ENCODE measurements at regions not wholly inside any gene's neighbourhood (a gene's known extent, or its start where the extent isn't known, plus 50 kb on each side); places are given as distances from the start of the nearest gene placed in this dataset.

DNA sequence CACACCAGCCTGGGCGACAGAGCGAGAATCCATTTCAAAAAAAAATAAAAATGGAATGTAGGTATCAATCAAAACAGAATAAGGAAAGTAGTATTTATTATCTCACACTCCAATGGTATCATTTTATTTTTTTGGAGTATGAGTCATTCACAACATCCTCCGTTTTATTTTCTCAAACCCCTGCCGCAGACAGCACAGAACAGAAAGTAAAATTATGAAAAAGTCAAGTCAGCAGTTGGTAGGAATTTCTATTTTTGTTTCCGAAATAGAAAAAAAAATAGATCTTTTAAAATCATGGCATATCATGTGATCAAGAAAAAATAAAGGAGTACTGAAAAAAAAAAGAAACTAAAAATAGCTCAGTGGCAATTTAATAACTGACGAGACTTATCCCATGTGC lies 490.7 kb upstream of the TENM3 start:
- ChIA-PET POLR2A (no interaction called here), CTCF (no interaction called here)
- peaks cover 0 to 6% (median 3%) of the 10 kb centered on the region in 5 donors for H3K9me3 Mint-ChIP-seq
- Histone ChIP-seq H3K36me3 (ENCODE audit: insufficient read depth, low read length) (no peaks in the 10 kb centered on the region), H3K27ac (ENCODE audit: low read depth, low read length) (no peak overlapping the region), H3K4me3 (ENCODE audit: low read length) (no peak overlapping the region), H3K27me3 (ENCODE audit: insufficient read depth, low read length, poor library complexity, severe bottlenecking) (no peaks in the 10 kb centered on the region), H3K9me3 (ENCODE audit: low read length) (no peaks in the 10 kb centered on the region), H3K4me1 (ENCODE audit: insufficient read depth, low read length) (no peaks in the 10 kb centered on the region)
- H3K4me1 Mint-ChIP-seq: no peaks in the 10 kb centered on the region
- no peak overlapping the region for H3K27ac Mint-ChIP-seq
- no peak overlapping the region for H3K4me3 Mint-ChIP-seq
- no peak for DNase-seq
- H3K36me3 Mint-ChIP-seq: no peaks in the 10 kb centered on the region
- no peaks in the 10 kb centered on the region for H3K27me3 Mint-ChIP-seq

DNA sequence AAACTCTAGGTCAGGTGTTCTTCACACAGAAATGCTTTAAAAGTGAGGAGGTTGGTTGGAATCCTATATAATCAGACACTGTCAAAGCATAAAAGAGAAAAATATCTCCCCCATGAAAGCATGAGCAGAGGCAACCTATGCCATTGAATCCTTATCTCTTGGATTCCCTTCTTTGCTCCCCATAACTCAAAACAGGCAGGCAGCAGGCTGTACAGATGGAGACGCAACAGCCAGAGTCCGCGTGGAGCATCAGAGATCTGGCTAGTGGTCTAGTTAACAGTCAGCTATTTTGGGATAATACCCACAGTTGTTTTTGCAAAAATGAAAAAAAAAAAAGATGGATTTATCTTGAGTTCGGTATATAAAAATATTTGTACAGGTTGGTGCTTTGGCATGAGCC lies 490.0 kb upstream of the TENM3 start:
- Histone ChIP-seq H3K4me1 (ENCODE audit: insufficient read depth, low read length) (no peaks in the 10 kb centered on the region), H3K9me3 (ENCODE audit: low read length) (no peaks in the 10 kb centered on the region), H3K36me3 (ENCODE audit: insufficient read depth, low read length) (no peaks in the 10 kb centered on the region), H3K27me3 (ENCODE audit: insufficient read depth, low read length, poor library complexity, severe bottlenecking) (no peaks in the 10 kb centered on the region), H3K27ac (ENCODE audit: low read depth, low read length) (no peak overlapping the region), H3K4me3 (ENCODE audit: low read length) (no peak overlapping the region)
- CTCF ChIA-PET: no interaction called here
- POLR2A ChIA-PET: no interaction called here
- Mint-ChIP-seq H3K27me3 (no peaks in the 10 kb centered on the region), H3K4me3 (no peak overlapping the region), H3K4me1 (no peaks in the 10 kb centered on the region), H3K27ac (no peak overlapping the region), H3K36me3 (no peaks in the 10 kb centered on the region), H3K9me3 (peaks cover 0 to 6% (median 3%) of the 10 kb centered on the region in 5 donors)
- no peak for DNase-seq

DNA sequence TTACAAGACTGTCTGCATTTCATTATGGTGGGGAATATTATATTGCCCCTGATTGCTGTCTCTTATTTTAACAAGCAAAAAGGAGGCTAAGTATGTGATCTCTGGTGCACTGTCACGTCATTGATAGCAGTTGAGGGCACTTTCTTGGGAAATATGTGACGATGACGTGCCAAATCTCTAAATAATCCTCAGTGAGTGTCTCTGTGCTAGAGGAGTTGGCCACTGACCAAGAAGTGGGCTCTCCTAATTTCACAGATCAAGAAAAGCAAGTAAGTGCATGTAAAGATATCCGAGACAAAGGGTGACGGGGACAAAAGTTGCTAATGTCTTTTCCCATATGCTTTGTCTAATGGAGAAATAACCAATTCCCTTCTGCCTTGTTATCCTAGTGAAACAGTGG lies 487.4 kb upstream of the TENM3 start:
- Mint-ChIP-seq H3K36me3 (no peaks in the 10 kb centered on the region), H3K4me3 (no peak overlapping the region), H3K27ac (no peak overlapping the region), H3K9me3 (peaks cover 0 to 6% (median 4%) of the 10 kb centered on the region in 5 donors), H3K27me3 (no peaks in the 10 kb centered on the region), H3K4me1 (no peaks in the 10 kb centered on the region)
- no peaks in the 10 kb centered on the region for H3K27me3 ChIP-seq (ENCODE audit: insufficient read depth, low read length, poor library complexity, severe bottlenecking)
- no peak for DNase-seq
- no peak overlapping the region for H3K27ac ChIP-seq (ENCODE audit: low read depth, low read length)
- no peaks in the 10 kb centered on the region for H3K36me3 ChIP-seq (ENCODE audit: insufficient read depth, low read length)
- no peak overlapping the region for H3K4me3 ChIP-seq (ENCODE audit: low read length)
- ChIA-PET POLR2A (no interaction called here), CTCF (no interaction called here)
- no peaks in the 10 kb centered on the region for H3K9me3 ChIP-seq (ENCODE audit: low read length)
- no peaks in the 10 kb centered on the region for H3K4me1 ChIP-seq (ENCODE audit: insufficient read depth, low read length)

DNA sequence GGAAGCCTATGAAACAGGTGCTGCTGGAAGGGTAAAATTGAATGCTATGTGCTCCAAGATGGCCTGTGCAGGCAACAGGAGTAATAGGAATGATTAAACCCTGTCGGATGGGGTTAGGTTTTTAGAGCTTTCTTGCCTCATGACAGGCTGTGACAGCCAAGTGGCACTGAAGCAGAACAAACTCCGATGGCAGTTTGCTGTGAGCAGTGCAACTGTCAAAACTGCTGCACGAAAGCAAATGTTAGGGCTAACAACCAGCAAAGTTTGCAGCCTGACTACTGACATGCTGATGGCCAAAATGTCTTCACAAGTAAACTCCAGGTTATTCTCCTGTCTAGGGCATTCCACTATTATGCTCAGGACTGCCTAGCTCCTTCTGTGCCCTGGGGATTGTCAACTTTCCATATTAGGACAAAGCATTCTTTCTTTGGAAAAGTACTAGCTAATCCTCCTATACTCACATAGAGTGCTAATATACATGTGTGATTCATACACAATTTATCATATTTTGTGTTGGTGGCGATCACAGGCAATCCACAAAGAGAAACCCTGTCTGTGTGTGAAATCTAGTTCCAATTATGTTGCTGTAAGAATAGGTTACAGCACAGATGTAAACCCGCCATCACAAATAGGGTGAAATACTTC lies 486.6 kb upstream of the TENM3 start:
- H3K4me3 Mint-ChIP-seq: no peak overlapping the region
- ChIA-PET POLR2A (no interaction called here), CTCF (no interaction called here)
- H3K4me1 Mint-ChIP-seq: no peaks in the 10 kb centered on the region
- H3K36me3 ChIP-seq (ENCODE audit: insufficient read depth, low read length): no peaks in the 10 kb centered on the region
- H3K27ac Mint-ChIP-seq: no peak overlapping the region
- no peaks in the 10 kb centered on the region for H3K9me3 ChIP-seq (ENCODE audit: low read length)
- no peak overlapping the region for H3K4me3 ChIP-seq (ENCODE audit: low read length)
- no peak for DNase-seq
- H3K9me3 Mint-ChIP-seq: peaks cover 0 to 6% (median 4%) of the 10 kb centered on the region in 5 donors
- no peaks in the 10 kb centered on the region for H3K36me3 Mint-ChIP-seq
- H3K27me3 ChIP-seq (ENCODE audit: insufficient read depth, low read length, poor library complexity, severe bottlenecking): no peaks in the 10 kb centered on the region
- H3K4me1 ChIP-seq (ENCODE audit: insufficient read depth, low read length): no peaks in the 10 kb centered on the region
- H3K27ac ChIP-seq (ENCODE audit: low read depth, low read length): no peak overlapping the region
- no peaks in the 10 kb centered on the region for H3K27me3 Mint-ChIP-seq

DNA sequence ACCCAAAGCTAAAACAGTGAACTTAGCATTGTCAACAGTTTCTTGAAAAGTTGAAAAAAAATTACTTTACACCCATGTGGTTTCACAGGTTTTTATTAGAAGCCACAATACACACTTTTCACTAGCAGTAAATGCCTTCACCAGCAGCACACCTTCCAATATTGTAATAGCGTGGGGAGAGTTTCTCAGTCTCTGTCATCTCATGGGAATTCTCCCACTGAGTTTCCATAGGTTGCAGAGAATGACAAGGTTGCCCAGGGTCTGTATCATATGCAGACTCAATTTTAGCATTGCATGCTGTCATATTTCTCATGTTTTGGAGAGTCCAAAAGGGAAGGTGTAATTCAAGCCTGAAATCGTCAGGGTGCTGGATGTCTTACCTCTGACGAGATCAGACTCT lies 486.1 kb upstream of the TENM3 start:
- POLR2A ChIA-PET: no interaction called here
- Histone ChIP-seq H3K4me3 (ENCODE audit: low read length) (no peak overlapping the region), H3K27me3 (ENCODE audit: insufficient read depth, low read length, poor library complexity, severe bottlenecking) (no peaks in the 10 kb centered on the region), H3K36me3 (ENCODE audit: insufficient read depth, low read length) (no peaks in the 10 kb centered on the region), H3K27ac (ENCODE audit: low read depth, low read length) (no peak overlapping the region), H3K9me3 (ENCODE audit: low read length) (no peaks in the 10 kb centered on the region), H3K4me1 (ENCODE audit: insufficient read depth, low read length) (no peaks in the 10 kb centered on the region)
- Mint-ChIP-seq H3K27ac (no peak overlapping the region), H3K4me1 (no peaks in the 10 kb centered on the region), H3K9me3 (peaks cover 0 to 6% (median 4%) of the 10 kb centered on the region in 5 donors), H3K36me3 (no peaks in the 10 kb centered on the region), H3K27me3 (no peaks in the 10 kb centered on the region), H3K4me3 (no peak overlapping the region)
- no peak for DNase-seq
- CTCF ChIA-PET: no interaction called here

DNA sequence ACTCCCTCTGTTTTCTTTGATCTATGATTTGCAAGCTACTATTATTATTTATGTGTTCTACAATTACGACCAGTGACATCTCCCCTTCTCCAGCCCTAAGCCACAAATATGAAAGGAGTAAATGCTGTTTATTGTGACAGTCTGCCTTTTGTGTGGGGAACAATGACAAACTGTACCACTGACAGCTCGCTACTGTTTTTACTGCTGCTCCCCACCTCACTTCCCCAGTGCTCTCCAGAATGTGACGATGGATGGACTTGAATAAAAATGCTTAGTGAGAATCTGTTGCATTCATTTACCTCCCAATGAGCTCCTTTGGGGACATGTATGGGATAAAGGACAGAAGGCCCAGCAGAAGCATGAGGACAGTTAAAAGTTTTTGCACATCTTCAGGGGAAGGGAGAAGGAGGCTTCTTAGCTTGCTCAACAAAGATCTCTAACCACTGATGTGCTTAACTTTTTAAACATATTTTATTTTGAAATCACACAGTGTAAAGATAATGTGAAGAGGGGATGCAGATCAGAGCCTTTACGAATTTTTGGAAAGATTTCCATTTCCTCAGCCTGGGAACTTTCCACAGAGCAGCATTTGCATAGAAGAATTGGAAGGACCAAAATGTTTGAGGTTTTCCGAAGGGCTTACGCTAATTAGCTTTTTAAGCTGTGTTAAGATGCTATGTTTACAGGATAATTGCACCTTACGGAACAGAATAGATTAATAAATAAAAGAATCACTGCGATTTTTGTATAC lies 485.1 kb upstream of the TENM3 start:
- Histone ChIP-seq H3K27ac (ENCODE audit: low read depth, low read length) (no peak overlapping the region), H3K36me3 (ENCODE audit: insufficient read depth, low read length) (no peaks in the 10 kb centered on the region), H3K27me3 (ENCODE audit: insufficient read depth, low read length, poor library complexity, severe bottlenecking) (no peaks in the 10 kb centered on the region), H3K4me1 (ENCODE audit: insufficient read depth, low read length) (no peaks in the 10 kb centered on the region), H3K4me3 (ENCODE audit: low read length) (no peak overlapping the region), H3K9me3 (ENCODE audit: low read length) (no peaks in the 10 kb centered on the region)
- Mint-ChIP-seq H3K36me3 (no peaks in the 10 kb centered on the region), H3K9me3 (peaks cover 0 to 4% (median 3%) of the 10 kb centered on the region in 5 donors), H3K27ac (no peak overlapping the region), H3K27me3 (no peaks in the 10 kb centered on the region), H3K4me1 (no peaks in the 10 kb centered on the region), H3K4me3 (no peak overlapping the region)
- CTCF ChIA-PET: no interaction called here
- POLR2A ChIA-PET: no interaction called here
- no peak for DNase-seq

DNA sequence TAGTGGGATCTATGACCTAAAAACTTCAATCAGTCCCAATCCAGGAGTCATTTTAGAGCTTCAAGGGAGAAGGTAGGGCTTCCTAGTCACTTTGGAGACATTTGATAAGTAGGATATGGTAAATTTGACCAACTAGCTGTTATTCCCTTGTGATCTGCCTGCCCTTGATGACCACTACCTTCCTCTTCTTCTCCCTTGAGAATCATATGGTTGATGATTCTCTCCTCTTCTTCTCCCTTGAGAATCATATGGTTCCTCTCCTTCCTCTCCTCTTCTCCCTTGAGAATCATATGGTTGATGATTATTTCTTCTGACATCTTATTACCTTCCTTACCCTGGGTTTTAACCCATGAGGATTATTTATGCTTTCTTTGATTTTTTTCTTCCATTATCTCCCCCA lies 482.6 kb upstream of the TENM3 start:
- ChIA-PET POLR2A (no interaction called here), CTCF (no interaction called here)
- H3K27ac ChIP-seq (ENCODE audit: low read depth, low read length): no peak overlapping the region
- Mint-ChIP-seq H3K27ac (no peak overlapping the region), H3K36me3 (no peaks in the 10 kb centered on the region), H3K4me3 (peak overlapping the region in 1 of 7 donors; percentile 2), H3K4me1 (no peaks in the 10 kb centered on the region), H3K9me3 (peaks cover 2 to 5% (median 4%) of the 10 kb centered on the region in 5 donors), H3K27me3 (no peaks in the 10 kb centered on the region)
- no peaks in the 10 kb centered on the region for H3K4me1 ChIP-seq (ENCODE audit: insufficient read depth, low read length)
- DNase-seq: no peak
- no peaks in the 10 kb centered on the region for H3K27me3 ChIP-seq (ENCODE audit: insufficient read depth, low read length, poor library complexity, severe bottlenecking)
- no peaks in the 10 kb centered on the region for H3K36me3 ChIP-seq (ENCODE audit: insufficient read depth, low read length)
- H3K9me3 ChIP-seq (ENCODE audit: low read length): no peaks in the 10 kb centered on the region
- no peak overlapping the region for H3K4me3 ChIP-seq (ENCODE audit: low read length)

DNA sequence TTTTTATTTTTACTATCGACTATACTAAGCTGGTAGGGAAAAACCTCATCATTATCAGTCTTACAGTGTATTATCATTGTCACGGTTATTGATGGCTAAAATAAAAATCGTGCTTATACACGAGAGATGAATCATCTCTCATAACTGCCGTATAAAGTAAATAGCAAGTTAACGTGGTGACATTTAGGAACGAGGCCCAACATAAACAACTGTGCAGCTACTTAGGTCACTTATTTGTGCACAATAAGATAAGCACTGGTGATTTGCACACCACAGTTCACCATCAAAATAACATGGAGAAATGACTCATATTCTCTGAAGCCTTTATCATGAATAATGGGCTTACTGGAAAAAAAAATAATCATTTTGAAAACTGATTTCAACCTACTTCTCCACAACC lies 482.0 kb upstream of the TENM3 start:
- H3K27ac ChIP-seq (ENCODE audit: low read depth, low read length): no peak overlapping the region
- no peak for DNase-seq
- H3K27me3 ChIP-seq (ENCODE audit: insufficient read depth, low read length, poor library complexity, severe bottlenecking): no peaks in the 10 kb centered on the region
- H3K36me3 ChIP-seq (ENCODE audit: insufficient read depth, low read length): no peaks in the 10 kb centered on the region
- ChIA-PET POLR2A (no interaction called here), CTCF (no interaction called here)
- no peaks in the 10 kb centered on the region for H3K9me3 ChIP-seq (ENCODE audit: low read length)
- H3K36me3 Mint-ChIP-seq: no peaks in the 10 kb centered on the region
- peaks cover 0 to 4% (median 4%) of the 10 kb centered on the region in 5 donors for H3K9me3 Mint-ChIP-seq
- no peaks in the 10 kb centered on the region for H3K4me1 ChIP-seq (ENCODE audit: insufficient read depth, low read length)
- no peak overlapping the region for H3K4me3 ChIP-seq (ENCODE audit: low read length)
- no peak overlapping the region for H3K4me3 Mint-ChIP-seq
- no peaks in the 10 kb centered on the region for H3K4me1 Mint-ChIP-seq
- H3K27me3 Mint-ChIP-seq: no peaks in the 10 kb centered on the region
- H3K27ac Mint-ChIP-seq: no peak overlapping the region
